ENCODE measurements at regions not wholly inside any gene's neighbourhood (a gene's known extent, or its start where the extent isn't known, plus 50 kb on each side); places are given as distances from the start of the nearest gene placed in this dataset.

DNA sequence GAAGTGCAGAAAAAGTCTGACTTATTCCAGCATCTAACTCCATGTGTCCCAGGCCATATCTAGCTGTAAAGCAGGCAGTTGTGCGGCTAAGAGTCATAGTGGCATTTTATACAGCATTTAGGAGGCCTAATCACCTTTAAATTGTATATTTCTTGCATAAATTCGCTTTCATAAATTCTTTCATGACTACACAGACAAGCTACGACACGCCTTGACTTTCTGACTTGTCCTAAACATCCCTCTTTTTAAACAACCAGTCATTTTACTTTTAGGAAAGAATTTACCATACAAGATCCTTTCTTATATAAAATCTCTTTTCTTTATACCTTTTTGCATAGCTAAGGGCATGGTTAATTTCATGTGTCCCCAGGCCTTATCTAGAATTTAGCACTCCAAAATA is 81.7 kb upstream of the THBS2 start:
- FAIRE-seq (no peak), DNase-seq (ENCODE audit: low read depth, low spot score) (no peak), ATAC-seq (no peak)
- H3K9me3 ChIP-seq (replicated peaks; ENCODE audit: control insufficient read depth, insufficient read depth, low read length), result no peaks in the 10 kb centered on the region
- in situ Hi-C loops (cut with MboI), result no loop called here
- H3K4me1 ChIP-seq (ENCODE audit: control insufficient read depth, insufficient read depth, low read length), result no peaks in the 10 kb centered on the region
- RAD21 ChIA-PET (ENCODE audit: unreplicated experiment), result no interaction called here
- CTCF ChIA-PET, result interaction anchor here (0.6 kb wide), 1 partner anchor 872 kb away, joined by 3 read pairs; no protein-coding TSS in a partner anchor
- no peak overlapping the region for H3K4me3 ChIP-seq
- no peak overlapping the region for H3K27ac ChIP-seq (ENCODE audit: control insufficient read depth, insufficient read depth)
- SMC1A ChIA-PET (ENCODE audit: uncharacterized antibody, unreplicated experiment), result no interaction called here
- no peak overlapping the region for H3K4me2 ChIP-seq (ENCODE audit: control insufficient read depth, insufficient read depth)
- no TSS peak for BruUV-seq (replicated peaks)
- POLR2A ChIA-PET, result no interaction called here
- no peak overlapping the region for H2AFZ ChIP-seq (ENCODE audit: control insufficient read depth, low read depth, low read length)
- TF ChIP-seq YBX1 (IDR thresholded peaks at IDR 0.05), result no peak
- TF ChIP-seq LARP7 (IDR thresholded peaks at IDR 0.05), result no peak
- no peak for TF ChIP-seq SP1 (IDR thresholded peaks at IDR 0.05; ENCODE audit: low read depth, low read length)
- TF ChIP-seq CEBPZ (IDR thresholded peaks at IDR 0.05; ENCODE audit: low read depth, low read length), result no peak
- no peak for TF ChIP-seq CBFB (IDR thresholded peaks at IDR 0.05; ENCODE audit: low read depth)
- no peak for TF ChIP-seq HCFC1 (IDR thresholded peaks at IDR 0.05; ENCODE audit: low read length)
- no peaks in the 10 kb centered on the region for H4K20me1 ChIP-seq (ENCODE audit: control insufficient read depth, insufficient read depth)
- H3K79me2 ChIP-seq (ENCODE audit: control insufficient read depth, insufficient read depth, low read length), result no peaks in the 10 kb centered on the region
- H3K9ac ChIP-seq (ENCODE audit: control insufficient read depth, insufficient read depth, low read length), result no peak overlapping the region
- WGBS (ENCODE audit: insufficient coverage, insufficient replicate concordance, low lambda C conversion rate, missing lambda C conversion rate), result 7% methylated on average over 4 of the region's 4 CpGs
- no peaks in the 10 kb centered on the region for H3K36me3 ChIP-seq (ENCODE audit: control insufficient read depth in 2 of 2, insufficient read depth in 2 of 2, low read length in 1 of 2)
- intact Hi-C loops (cut with micrococcal nuclease; ENCODE audit: unreplicated experiment), result no loop called here
- H3K27me3 ChIP-seq (replicated peaks in 1 of 2; ENCODE audit: control insufficient read depth in 2 of 2, insufficient read depth in 2 of 2, low read length in 1 of 2), result no peaks in the 10 kb centered on the region

GRCh38 chr6:169332250-169332649 is 78.6 kb upstream of the THBS2 start:
- in situ Hi-C loops (cut with MboI) (no loop called here), intact Hi-C loops (cut with micrococcal nuclease; ENCODE audit: unreplicated experiment) (no loop called here)
- RAD21 ChIA-PET (ENCODE audit: unreplicated experiment), result no interaction called here
- no TSS peak for BruUV-seq (replicated peaks)
- H3K4me1 ChIP-seq (ENCODE audit: control insufficient read depth, insufficient read depth, low read length), result no peaks in the 10 kb centered on the region
- DNase-seq (ENCODE audit: low read depth, low spot score), result no peak
- no peak overlapping the region for H3K9ac ChIP-seq (ENCODE audit: control insufficient read depth, insufficient read depth, low read length)
- H3K27ac ChIP-seq (ENCODE audit: control insufficient read depth, insufficient read depth), result no peak overlapping the region
- H3K4me2 ChIP-seq (ENCODE audit: control insufficient read depth, insufficient read depth), result no peak overlapping the region
- H3K27me3 ChIP-seq (replicated peaks in 1 of 2; ENCODE audit: control insufficient read depth in 2 of 2, insufficient read depth in 2 of 2, low read length in 1 of 2), result no peaks in the 10 kb centered on the region
- H4K20me1 ChIP-seq (ENCODE audit: control insufficient read depth, insufficient read depth), result no peaks in the 10 kb centered on the region
- no peak for ATAC-seq
- no peaks in the 10 kb centered on the region for H3K79me2 ChIP-seq (ENCODE audit: control insufficient read depth, insufficient read depth, low read length)
- CTCF ChIA-PET, result no interaction called here
- FAIRE-seq, result no peak
- no peaks in the 10 kb centered on the region for H3K36me3 ChIP-seq (ENCODE audit: control insufficient read depth in 2 of 2, insufficient read depth in 2 of 2, low read length in 1 of 2)
- no peak overlapping the region for H3K4me3 ChIP-seq
- H2AFZ ChIP-seq (ENCODE audit: control insufficient read depth, low read depth, low read length), result no peak overlapping the region
- no peaks in the 10 kb centered on the region for H3K9me3 ChIP-seq (replicated peaks; ENCODE audit: control insufficient read depth, insufficient read depth, low read length)
- SMC1A ChIA-PET (ENCODE audit: uncharacterized antibody, unreplicated experiment), result no interaction called here
- WGBS (ENCODE audit: insufficient coverage, insufficient replicate concordance, low lambda C conversion rate, missing lambda C conversion rate), result 67% methylated on average over 10 of the region's 10 CpGs
- POLR2A ChIA-PET, result no interaction called here
- TF ChIP-seq SP1 (IDR thresholded peaks at IDR 0.05; ENCODE audit: low read depth, low read length) (no peak), HDGF (IDR thresholded peaks at IDR 0.05) (no peak), POLR2A (IDR thresholded peaks at IDR 0.05; ENCODE audit: low read depth, low read length) (no peak), FOXM1 (IDR thresholded peaks at IDR 0.05; ENCODE audit: low read depth, low read length) (no peak), NFXL1 (IDR thresholded peaks at IDR 0.05; ENCODE audit: borderline replicate concordance) (no peak), CBX3 (IDR thresholded peaks at IDR 0.05; ENCODE audit: borderline replicate concordance, low read depth) (no peak)
- TF ChIP-seq, protein P1, sequence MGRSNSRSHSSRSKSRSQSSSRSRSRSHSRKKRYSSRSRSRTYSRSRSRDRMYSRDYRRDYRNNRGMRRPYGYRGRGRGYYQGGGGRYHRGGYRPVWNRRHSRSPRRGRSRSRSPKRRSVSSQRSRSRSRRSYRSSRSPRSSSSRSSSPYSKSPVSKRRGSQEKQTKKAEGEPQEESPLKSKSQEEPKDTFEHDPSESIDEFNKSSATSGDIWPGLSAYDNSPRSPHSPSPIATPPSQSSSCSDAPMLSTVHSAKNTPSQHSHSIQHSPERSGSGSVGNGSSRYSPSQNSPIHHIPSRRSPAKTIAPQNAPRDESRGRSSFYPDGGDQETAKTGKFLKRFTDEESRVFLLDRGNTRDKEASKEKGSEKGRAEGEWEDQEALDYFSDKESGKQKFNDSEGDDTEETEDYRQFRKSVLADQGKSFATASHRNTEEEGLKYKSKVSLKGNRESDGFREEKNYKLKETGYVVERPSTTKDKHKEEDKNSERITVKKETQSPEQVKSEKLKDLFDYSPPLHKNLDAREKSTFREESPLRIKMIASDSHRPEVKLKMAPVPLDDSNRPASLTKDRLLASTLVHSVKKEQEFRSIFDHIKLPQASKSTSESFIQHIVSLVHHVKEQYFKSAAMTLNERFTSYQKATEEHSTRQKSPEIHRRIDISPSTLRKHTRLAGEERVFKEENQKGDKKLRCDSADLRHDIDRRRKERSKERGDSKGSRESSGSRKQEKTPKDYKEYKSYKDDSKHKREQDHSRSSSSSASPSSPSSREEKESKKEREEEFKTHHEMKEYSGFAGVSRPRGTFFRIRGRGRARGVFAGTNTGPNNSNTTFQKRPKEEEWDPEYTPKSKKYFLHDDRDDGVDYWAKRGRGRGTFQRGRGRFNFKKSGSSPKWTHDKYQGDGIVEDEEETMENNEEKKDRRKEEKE (IDR thresholded peaks at IDR 0.05), result no peak
- TF ChIP-seq, protein P2, sequence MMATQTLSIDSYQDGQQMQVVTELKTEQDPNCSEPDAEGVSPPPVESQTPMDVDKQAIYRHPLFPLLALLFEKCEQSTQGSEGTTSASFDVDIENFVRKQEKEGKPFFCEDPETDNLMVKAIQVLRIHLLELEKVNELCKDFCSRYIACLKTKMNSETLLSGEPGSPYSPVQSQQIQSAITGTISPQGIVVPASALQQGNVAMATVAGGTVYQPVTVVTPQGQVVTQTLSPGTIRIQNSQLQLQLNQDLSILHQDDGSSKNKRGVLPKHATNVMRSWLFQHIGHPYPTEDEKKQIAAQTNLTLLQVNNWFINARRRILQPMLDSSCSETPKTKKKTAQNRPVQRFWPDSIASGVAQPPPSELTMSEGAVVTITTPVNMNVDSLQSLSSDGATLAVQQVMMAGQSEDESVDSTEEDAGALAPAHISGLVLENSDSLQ (IDR thresholded peaks at IDR 0.05), result no peak
